SIG-M5 treated with dmso at 0.1 percent for 504 hours (cell line): ENCODE measurements at regions not wholly inside any gene's neighbourhood (a gene's known extent, or its start where the extent isn't known, plus 50 kb on each side); places are given as distances from the start of the nearest gene placed in this dataset.

ENCODE experiments used
- DNase-seq: peaks from one replicate; lab custom pipeline; 2025; ENCODE audit not compliant: unreplicated experiment; lab: John Stamatoyannopoulos, UW

- no peak for DNase-seq
These were observed 311.1 kb upstream of the KCNH8 start for GRCh38 chr3:18837137-18837755.

- DNase-seq, result no peak
These were observed 313.3 kb upstream of the KCNH8 start for GRCh38 chr3:18835021-18835420.

- no peak for DNase-seq
These were observed 318.2 kb upstream of the KCNH8 start for GRCh38 chr3:18830087-18830486.

GRCh38 chr3:18828637-18829036, 319.7 kb upstream of the KCNH8 start:
- no peak for DNase-seq

GRCh38 chr3:18827664-18828063, 320.6 kb upstream of the KCNH8 start:
- no peak for DNase-seq

GRCh38 chr3:18825665-18826064, 322.6 kb upstream of the KCNH8 start:
- DNase-seq, result no peak

DNA sequence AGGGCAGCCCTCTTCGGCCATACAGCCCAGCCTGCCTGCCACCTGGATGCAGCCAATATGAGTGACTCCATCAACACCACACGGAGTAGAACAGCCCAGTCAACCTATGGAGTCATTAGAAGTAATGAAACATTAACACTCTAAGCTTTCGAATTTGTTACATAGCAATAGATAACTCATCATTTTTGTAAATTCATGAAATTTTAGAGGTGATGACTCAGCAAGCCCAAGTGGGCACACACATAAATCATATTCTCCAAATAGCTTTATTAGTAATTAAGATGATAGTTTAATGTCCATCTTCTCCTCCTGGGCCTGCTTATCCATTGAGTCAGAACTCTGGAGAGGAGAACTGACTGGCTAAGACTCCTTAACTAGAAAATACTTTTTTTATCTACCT, 335.0 kb upstream of the KCNH8 start:
- no peak for DNase-seq

DNA sequence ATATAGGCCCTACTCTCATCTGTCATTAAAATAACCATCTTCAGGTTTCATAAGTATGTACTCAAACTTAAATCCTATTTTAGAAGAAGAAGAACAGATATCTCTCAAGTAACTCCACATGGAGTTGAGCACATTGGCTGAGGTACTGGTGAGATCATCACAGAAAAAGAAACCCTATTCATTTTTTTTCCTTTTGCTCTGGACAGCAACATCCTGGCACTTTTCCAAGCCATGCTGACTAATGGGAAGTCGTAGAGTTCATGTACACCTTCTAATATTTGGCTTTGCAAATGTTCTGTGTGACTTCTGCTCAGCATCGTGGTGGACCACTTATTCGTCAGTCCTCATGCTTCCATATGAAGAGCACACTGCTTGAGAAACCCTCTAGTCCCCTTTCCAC, 336.0 kb upstream of the KCNH8 start:
- no peak for DNase-seq

GRCh38 chr3:18810306-18810661, 338.0 kb upstream of the KCNH8 start:
- DNase-seq, result no peak

DNA sequence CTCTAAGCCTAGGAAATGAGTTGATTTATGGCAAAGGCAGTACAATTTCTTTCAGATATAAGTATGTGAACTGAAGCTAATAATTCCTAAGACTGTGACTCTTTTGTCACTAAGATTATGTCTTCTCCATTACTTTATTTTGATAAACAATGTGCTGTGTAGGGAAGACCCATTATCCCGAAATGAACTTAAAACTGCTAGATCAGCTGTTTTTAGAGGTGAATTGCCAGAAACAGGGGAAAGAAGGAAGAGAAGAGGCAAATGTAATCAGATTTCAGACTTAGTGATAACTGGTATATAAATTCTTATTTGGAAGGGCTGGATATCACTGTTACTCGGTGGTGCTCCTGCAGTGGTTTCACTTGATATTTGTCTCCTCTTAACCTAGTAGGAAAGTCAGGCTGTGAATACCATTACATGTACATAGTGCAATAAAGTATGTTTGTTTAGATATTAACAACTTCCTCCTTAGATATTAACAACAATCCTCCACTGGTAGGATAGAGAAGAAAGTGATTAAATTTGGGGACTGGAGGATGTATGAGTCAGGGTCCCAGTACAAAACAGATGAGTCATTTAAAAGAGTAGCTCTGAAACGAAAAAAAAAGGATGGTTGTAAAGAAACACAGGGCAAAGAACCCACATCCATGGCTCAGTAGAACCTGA, 338.5 kb upstream of the KCNH8 start:
- no peak for DNase-seq

DNA sequence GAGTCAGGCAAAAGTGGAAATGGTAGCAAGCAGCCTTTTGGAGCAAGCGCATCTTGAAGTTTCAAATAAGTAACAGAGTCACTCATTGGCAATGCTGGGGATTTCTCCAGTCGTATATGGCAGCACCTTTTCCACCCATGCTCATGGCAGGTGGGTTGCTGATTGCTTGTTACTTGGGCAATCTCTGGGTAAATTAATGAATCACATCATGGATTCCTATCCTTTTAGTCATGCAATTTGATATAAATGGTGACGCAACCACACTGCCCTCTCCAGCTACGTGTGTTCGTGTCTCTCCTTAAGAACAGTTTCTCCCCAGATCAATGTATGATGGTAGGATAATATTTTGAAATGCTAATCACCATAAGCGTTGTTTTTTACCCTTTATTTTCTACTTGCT, 339.9 kb upstream of the KCNH8 start:
- no peak for DNase-seq

DNA sequence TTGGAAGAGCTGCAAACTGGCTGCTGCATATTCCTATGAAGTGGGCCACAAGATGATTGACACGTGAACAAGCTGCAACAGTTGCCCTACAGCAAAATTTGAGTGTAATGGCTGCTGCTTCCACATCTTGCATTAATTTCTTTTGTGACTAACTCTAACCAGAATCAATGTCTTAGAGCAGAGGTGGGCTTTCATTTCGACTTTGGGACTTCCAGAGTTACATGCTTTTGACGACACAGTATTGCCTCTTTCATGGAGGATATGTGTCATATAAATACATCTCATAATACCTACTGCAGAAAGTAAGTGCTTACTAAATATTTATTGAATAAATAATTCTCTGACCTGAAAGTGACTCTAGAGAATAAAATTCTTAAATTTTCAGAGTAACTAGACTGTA, 340.7 kb upstream of the KCNH8 start:
- DNase-seq, result no peak

GRCh38 chr3:18806633-18807032, 341.7 kb upstream of the KCNH8 start:
- DNase-seq, result no peak

DNA sequence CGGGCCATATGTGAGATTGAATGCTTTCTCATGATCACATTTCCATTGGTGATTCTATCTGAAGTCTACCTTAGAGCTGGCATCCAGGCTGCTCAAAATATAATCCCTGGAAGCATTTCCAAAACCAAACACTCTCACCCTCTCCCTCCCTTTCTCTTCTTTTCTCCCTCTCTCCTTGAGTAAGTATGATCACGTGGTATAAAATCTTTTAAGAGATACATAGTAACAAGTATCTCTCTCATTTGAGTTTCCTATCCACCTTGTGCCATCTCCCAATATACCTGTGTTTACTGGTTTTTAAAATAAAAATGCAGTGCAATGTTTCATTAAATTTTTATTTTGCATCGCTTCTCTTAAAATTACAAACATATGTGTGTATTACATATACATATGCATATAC, 350.9 kb upstream of the KCNH8 start:
- DNase-seq, result no peak

GRCh38 chr3:18795078-18795477, 353.2 kb upstream of the KCNH8 start:
- no peak for DNase-seq

DNA sequence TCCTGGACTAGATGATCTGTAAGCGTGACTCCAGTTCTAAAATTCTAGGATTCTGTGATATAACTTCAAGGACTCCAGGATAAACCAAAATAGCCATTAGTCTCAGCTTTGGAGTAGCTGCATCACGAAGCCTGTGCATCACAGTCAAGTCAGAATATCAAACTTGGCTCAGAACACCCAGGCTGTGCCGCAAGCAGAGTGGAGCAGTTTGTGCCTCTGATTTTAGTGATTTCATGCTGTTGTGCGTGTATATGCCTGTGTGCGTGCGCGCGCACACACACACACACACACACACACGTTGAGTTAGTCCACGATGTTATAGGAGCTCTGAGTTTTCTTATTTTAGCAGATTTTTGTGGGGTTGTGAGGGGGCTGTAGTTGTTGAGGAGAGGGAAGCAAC, 356.6 kb upstream of the KCNH8 start:
- DNase-seq, result no peak

GRCh38 chr3:18791182-18791581, 357.1 kb upstream of the KCNH8 start:
- DNase-seq, result no peak

DNA sequence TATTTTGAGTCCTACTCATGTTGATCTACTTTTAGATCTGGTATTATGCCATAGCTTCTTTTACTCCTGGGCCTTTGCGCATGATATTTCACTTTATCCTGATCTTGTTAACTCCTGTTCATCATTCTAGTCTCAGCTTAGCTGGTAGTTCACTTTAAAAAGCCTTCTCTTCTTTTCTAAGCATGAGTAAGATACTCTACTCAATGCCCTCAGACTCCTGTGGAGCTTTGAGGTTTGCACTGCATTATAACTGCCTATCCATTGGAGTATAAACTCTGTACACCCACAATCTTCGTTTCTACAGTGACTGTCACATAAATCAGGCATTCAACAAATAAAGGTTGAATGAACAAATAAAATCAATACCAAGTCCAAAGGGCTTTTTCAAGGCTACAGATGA, 357.9 kb upstream of the KCNH8 start:
- DNase-seq, result no peak

DNA sequence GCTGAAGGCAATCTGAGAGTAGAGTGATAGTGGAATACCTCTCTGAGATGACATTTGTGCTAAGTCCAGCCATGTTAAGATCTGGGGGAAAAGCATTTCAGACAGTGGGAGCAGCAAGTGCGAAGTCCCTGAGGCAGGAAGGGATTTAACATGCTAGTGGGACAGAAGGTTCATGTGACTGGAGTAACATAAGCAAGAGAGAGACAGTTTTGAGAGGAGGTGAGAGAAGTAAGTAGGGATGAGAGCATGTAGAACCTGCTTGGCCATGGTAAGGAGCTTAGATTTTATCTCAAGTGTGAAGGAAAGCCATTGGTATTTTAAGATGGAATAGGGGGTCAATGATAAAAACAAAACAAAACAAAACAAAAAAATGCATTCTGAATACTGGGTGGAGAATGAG, 358.6 kb upstream of the KCNH8 start:
- no peak for DNase-seq

DNA sequence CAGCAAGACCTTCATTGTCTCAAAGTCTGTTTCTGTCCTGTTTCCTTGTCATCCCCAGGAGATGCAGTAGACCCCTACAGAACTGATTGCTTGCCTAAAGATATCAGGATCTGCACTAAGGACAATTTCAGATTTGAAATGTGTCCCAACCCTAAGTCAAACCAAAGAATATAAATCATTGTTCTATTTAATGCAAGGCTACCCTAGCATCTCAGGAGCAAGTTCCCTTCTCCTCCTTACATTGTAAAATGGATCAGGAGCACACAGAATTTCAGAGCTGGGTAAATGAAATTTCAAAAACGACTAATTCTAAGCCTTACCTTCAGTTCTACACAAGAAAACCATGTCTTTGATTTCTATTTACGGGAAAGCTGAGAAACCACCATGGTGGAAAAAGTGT, 360.9 kb upstream of the KCNH8 start:
- peak; percentile 23 for DNase-seq

- no peak for DNase-seq
These were observed 361.5 kb upstream of the KCNH8 start for GRCh38 chr3:18786650-18787323.

DNA sequence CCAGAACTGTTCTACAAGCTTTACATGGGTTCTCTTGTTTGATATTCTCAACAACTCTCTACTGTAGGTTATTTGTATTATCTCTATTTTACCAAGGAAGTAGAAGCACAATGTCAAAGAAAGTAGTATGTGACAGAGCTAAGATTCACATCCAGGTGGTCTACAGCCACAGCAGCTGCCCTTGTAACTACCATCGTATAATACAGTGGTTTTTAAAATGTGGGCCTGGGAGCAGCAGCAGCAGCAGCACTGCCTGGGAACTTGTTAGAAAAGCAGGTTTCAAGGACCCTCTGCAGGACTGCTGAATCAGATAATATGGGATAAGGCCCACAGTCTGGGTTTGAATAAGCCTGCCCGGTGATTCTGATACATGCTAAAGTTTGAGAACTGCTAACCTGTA, 357.1 kb upstream of the SATB1 start:
- DNase-seq, result no peak

- DNase-seq, result no peak
These were observed 355.8 kb upstream of the SATB1 start for GRCh38 chr3:18780959-18781358.
